Neuronal stem cell (in vitro differentiated cells): ENCODE measurements at regions not wholly inside any gene's neighbourhood (a gene's known extent, or its start where the extent isn't known, plus 50 kb on each side); places are given as distances from the start of the nearest gene placed in this dataset.

Experiments used
- DNase-seq: peaks from one replicate; pipeline ENCODE4 v3.0.0-alpha.2; 2013; ENCODE audit warnings: low spot score
- H2AFZ ChIP-seq: one replicate; pipeline ENCODE4 v1.6.1; 2013; ENCODE audit warnings: mild to moderate bottlenecking, low read length, inconsistent platforms
- H2AK5ac ChIP-seq: 2 replicates; pipeline ENCODE4 v1.6.1; 2013; ENCODE audit warnings: low read depth, mild to moderate bottlenecking, inconsistent platforms, low read length, moderate library complexity, mixed read lengths
- H2BK120ac ChIP-seq: 2 replicates; pipeline ENCODE4 v1.6.1; 2013; ENCODE audit warnings: low read depth, mild to moderate bottlenecking, inconsistent platforms, low read length, moderate library complexity, mixed read lengths
- H2BK12ac ChIP-seq: one replicate; pipeline ENCODE4 v1.6.1; 2013; ENCODE audit warnings: low read length, inconsistent platforms
- H2BK15ac ChIP-seq: 2 replicates; pipeline ENCODE4 v1.6.1; 2013; ENCODE audit warnings: mild to moderate bottlenecking, low read length, inconsistent platforms, mixed read lengths
- H2BK5ac ChIP-seq: one replicate; pipeline ENCODE4 v1.6.1; 2013; ENCODE audit warnings: inconsistent platforms, mild to moderate bottlenecking, low read length, moderate library complexity
- H3K14ac ChIP-seq: one replicate; pipeline ENCODE4 v1.6.1; 2013; ENCODE audit warnings: low read length, inconsistent platforms
- H3K18ac ChIP-seq: 2 replicates; pipeline ENCODE4 v1.6.1; 2013; ENCODE audit warnings: low read length, inconsistent platforms
- H3K23ac ChIP-seq: 2 replicates; pipeline ENCODE4 v1.6.1; 2013; ENCODE audit warnings: low read depth, mild to moderate bottlenecking, mixed read lengths, low read length, inconsistent platforms; ENCODE audit not compliant: poor library complexity
- H3K27ac ChIP-seq: replicated peaks from 3 replicates; pipeline ENCODE4 v1.5.1; 2013; ENCODE audit warnings: low read length, inconsistent platforms
- H3K27me3 ChIP-seq, 3 experiments: 2 replicates each; pipeline ENCODE4 v1.6.1; 2013; ENCODE audit warnings: low read length in 3 of 3, mild to moderate bottlenecking in 2 of 3, inconsistent platforms in 1 of 3, low read depth in 1 of 3, mixed read lengths in 1 of 3, moderate library complexity in 1 of 3; ENCODE audit not compliant: control insufficient read depth in 3 of 3, insufficient read depth in 3 of 3
- H3K36me3 ChIP-seq, 2 donors: replicated peaks in 1 of 2; 2 replicates each; pipeline ENCODE4 v1.6.1; 2013; ENCODE audit warnings: low read length in 2 of 2; ENCODE audit not compliant: control insufficient read depth in 2 of 2, insufficient read depth in 2 of 2
- H3K4ac ChIP-seq: 2 replicates; pipeline ENCODE4 v1.6.1; 2013; ENCODE audit warnings: inconsistent platforms, mild to moderate bottlenecking, low read length, moderate library complexity
- H3K4me1 ChIP-seq, 2 donors: 1 replicate in 1 of 2; 2 replicates in 1 of 2; pipeline ENCODE4 v1.6.1; 2013; ENCODE audit warnings: low read length in 2 of 2, low read depth in 1 of 2; ENCODE audit not compliant: control insufficient read depth in 2 of 2, insufficient read depth in 1 of 2
- H3K4me2 ChIP-seq: one replicate; pipeline ENCODE4 v1.6.1; 2013; ENCODE audit warnings: mild to moderate bottlenecking, low read length, inconsistent platforms; ENCODE audit not compliant: insufficient read depth, poor library complexity, severe bottlenecking
- H3K4me3 ChIP-seq, 2 donors: 2 replicates each; pipeline ENCODE4 v1.5.1; 2013; ENCODE audit warnings: low read length in 2 of 2, mild to moderate bottlenecking in 2 of 2, inconsistent platforms in 1 of 2, moderate library complexity in 1 of 2
- H3K79me1 ChIP-seq: one replicate; pipeline ENCODE4 v1.6.1; 2013; ENCODE audit warnings: low read depth, mild to moderate bottlenecking, inconsistent platforms, low read length, moderate library complexity
- H3K9ac ChIP-seq: one replicate; pipeline ENCODE4 v1.6.1; 2013; ENCODE audit warnings: mild to moderate bottlenecking, low read depth, low read length, inconsistent platforms; ENCODE audit not compliant: poor library complexity
- H3K9me3 ChIP-seq, 2 donors: replicated peaks in 1 of 2; 2 replicates each; pipeline versions ENCODE3 to v1.6.1; 2013; ENCODE audit warnings: low read length in 2 of 2, mild to moderate bottlenecking in 2 of 2, inconsistent platforms in 1 of 2, low read depth in 1 of 2, mixed read lengths in 1 of 2, moderate library complexity in 1 of 2; ENCODE audit not compliant: control insufficient read depth in 2 of 2, insufficient read depth in 1 of 2
- H4K8ac ChIP-seq: one replicate; pipeline ENCODE4 v1.6.1; 2013; ENCODE audit warnings: low read depth, mild to moderate bottlenecking, inconsistent platforms, low read length, moderate library complexity
- H4K91ac ChIP-seq: one replicate; pipeline ENCODE4 v1.6.1; 2013; ENCODE audit warnings: low read length, low read depth, mild to moderate bottlenecking, inconsistent platforms; ENCODE audit not compliant: poor library complexity
- WGBS, 2 donors: extraction: QIAGEN DNeasy Blood & Tissue Kit; methylation state at CpG; one replicate each; pipeline ENCODE4 v1.1.7; 2013; ENCODE audit warnings: missing lambda C conversion rate in 2 of 2, mixed read lengths in 1 of 2; ENCODE audit not compliant: insufficient read length in 2 of 2, insufficient replicate concordance in 1 of 2; ENCODE audit errors: extremely low coverage in 2 of 2; 5-methylcytosine and 5-hydroxymethylcytosine counted together

- H2BK15ac ChIP-seq = no peak overlapping the region
- peaks cover 5% of the 10 kb centered on the region in 2 donors for H3K9me3 ChIP-seq
- H3K27ac ChIP-seq = no peak overlapping the region
- H3K36me3 ChIP-seq = no peaks in the 10 kb centered on the region
- no peak overlapping the region for H3K23ac ChIP-seq
- H4K91ac ChIP-seq = no peak overlapping the region
- H4K8ac ChIP-seq = no peak overlapping the region
- no peak overlapping the region for H3K4me2 ChIP-seq
- H2BK120ac ChIP-seq = no peak overlapping the region
- H3K18ac ChIP-seq = no peak overlapping the region
- no peak overlapping the region for H2AK5ac ChIP-seq
- H3K27me3 ChIP-seq = no peaks in the 10 kb centered on the region
- H2BK12ac ChIP-seq = no peak overlapping the region
- WGBS, 2 donors = no CpG with 5 or more reads among the region's 2 CpGs
- H3K14ac ChIP-seq = no peak overlapping the region
- no peak overlapping the region for H3K4ac ChIP-seq
- H3K4me1 ChIP-seq = peaks cover 0 to 2% of the 10 kb centered on the region in 2 donors
- no peak overlapping the region for H3K4me3 ChIP-seq
- H3K79me1 ChIP-seq = no peaks in the 10 kb centered on the region
- H3K9ac ChIP-seq = no peak overlapping the region
- no peak overlapping the region for H2BK5ac ChIP-seq
- DNase-seq = no peak
- H2AFZ ChIP-seq = no peak overlapping the region
Observed at GRCh38 chr3:3689601-3690375, 109.4 kb upstream of the LRRN1 start.

- no peak overlapping the region for H2BK12ac ChIP-seq
- DNase-seq = no peak
- H3K9me3 ChIP-seq = no peaks in the 10 kb centered on the region
- no peak overlapping the region for H2BK120ac ChIP-seq
- no peak overlapping the region for H3K23ac ChIP-seq
- no peak overlapping the region for H3K14ac ChIP-seq
- no peak overlapping the region for H2BK5ac ChIP-seq
- H3K36me3 ChIP-seq = no peaks in the 10 kb centered on the region
- no peak overlapping the region for H3K4ac ChIP-seq
- no CpG with 5 or more reads among the region's 3 CpGs for WGBS, 2 donors
- H3K79me1 ChIP-seq = no peaks in the 10 kb centered on the region
- H3K18ac ChIP-seq = no peak overlapping the region
- H3K27ac ChIP-seq = no peak overlapping the region
- no peaks in the 10 kb centered on the region for H3K27me3 ChIP-seq
- H3K4me3 ChIP-seq = no peak overlapping the region
- H3K4me1 ChIP-seq = peaks cover 0 to 2% of the 10 kb centered on the region in 2 donors
- H2AK5ac ChIP-seq = no peak overlapping the region
- no peak overlapping the region for H4K91ac ChIP-seq
- no peak overlapping the region for H4K8ac ChIP-seq
- no peak overlapping the region for H3K9ac ChIP-seq
- no peak overlapping the region for H2AFZ ChIP-seq
- H3K4me2 ChIP-seq = no peak overlapping the region
- H2BK15ac ChIP-seq = no peak overlapping the region
Observed at GRCh38 chr3:3686907-3687648, 112.2 kb upstream of the LRRN1 start.

- Histone ChIP-seq H3K4ac (no peak overlapping the region), H3K4me2 (no peak overlapping the region), H3K14ac (no peak overlapping the region), H3K9ac (no peak overlapping the region), H2BK15ac (no peak overlapping the region), H3K9me3 (no peaks in the 10 kb centered on the region), H2BK5ac (no peak overlapping the region), H3K18ac (no peak overlapping the region), H4K8ac (no peak overlapping the region), H2AK5ac (no peak overlapping the region), H3K27ac (no peak overlapping the region), H3K23ac (no peak overlapping the region), H3K36me3 (no peaks in the 10 kb centered on the region), H3K79me1 (no peaks in the 10 kb centered on the region), H2AFZ (no peak overlapping the region), H4K91ac (no peak overlapping the region), H2BK120ac (no peak overlapping the region), H2BK12ac (no peak overlapping the region), H3K4me3 (no peak overlapping the region), H3K4me1 (peaks cover 0 to 2% of the 10 kb centered on the region in 2 donors), H3K27me3 (no peaks in the 10 kb centered on the region)
- WGBS, 2 donors = no CpG with 5 or more reads among the region's 7 CpGs
- no peak for DNase-seq
Observed at GRCh38 chr3:3685721-3686120, 113.5 kb upstream of the LRRN1 start.

- no peak overlapping the region for H2AK5ac ChIP-seq
- H4K91ac ChIP-seq = no peak overlapping the region
- H4K8ac ChIP-seq = no peak overlapping the region
- H3K27me3 ChIP-seq = no peaks in the 10 kb centered on the region
- no peaks in the 10 kb centered on the region for H3K9me3 ChIP-seq
- H2BK15ac ChIP-seq = no peak overlapping the region
- no peak for DNase-seq
- no peak overlapping the region for H3K4ac ChIP-seq
- H2AFZ ChIP-seq = no peak overlapping the region
- no peak overlapping the region for H2BK120ac ChIP-seq
- H3K27ac ChIP-seq = no peak overlapping the region
- H3K4me1 ChIP-seq = peaks cover 0 to 2% of the 10 kb centered on the region in 2 donors
- H3K18ac ChIP-seq = no peak overlapping the region
- H3K36me3 ChIP-seq = no peaks in the 10 kb centered on the region
- no peak overlapping the region for H3K4me3 ChIP-seq
- H3K9ac ChIP-seq = no peak overlapping the region
- no peak overlapping the region for H2BK12ac ChIP-seq
- no peak overlapping the region for H3K14ac ChIP-seq
- no CpG with 5 or more reads among the region's 1 CpG for WGBS, 2 donors
- no peaks in the 10 kb centered on the region for H3K79me1 ChIP-seq
- no peak overlapping the region for H3K23ac ChIP-seq
- no peak overlapping the region for H2BK5ac ChIP-seq
- no peak overlapping the region for H3K4me2 ChIP-seq
Observed at GRCh38 chr3:3683261-3683660, 116.0 kb upstream of the LRRN1 start.
